CD4-positive, alpha-beta memory T cell (primary cell): ENCODE measurements at regions not wholly inside any gene's neighbourhood (a gene's known extent, or its start where the extent isn't known, plus 50 kb on each side); places are given as distances from the start of the nearest gene placed in this dataset.

Experiments
- CTCF ChIA-PET: fragments of 350-600 bp; sonication (Branson Sonifier 250); formaldehyde crosslinking; loops from one replicate; lab custom pipeline; 2021; ENCODE audit warnings: inconsistent platforms; ENCODE audit not compliant: partially characterized antibody; lab: Charles Lee
- POLR2A ChIA-PET: fragments of 350-600 bp; sonication (Branson Sonifier 250); formaldehyde crosslinking; loops from one replicate; lab custom pipeline; 2021; ENCODE audit not compliant: partially characterized antibody; lab: Charles Lee
- DNase-seq, 5 donors: peaks; one replicate each; pipeline versions ENCODE4 v3.0.0 to v3.0.0-alpha.2; 2020 to 2022; ENCODE audit warnings: mixed read lengths in 1 of 5
- H3K27ac ChIP-seq: one replicate; pipeline ENCODE4 v1.7.0; 2013; ENCODE audit warnings: low read depth, low read length
- H3K27me3 ChIP-seq: 2 replicates; pipeline ENCODE4 v1.7.0; 2013; ENCODE audit warnings: mild to moderate bottlenecking, low read length, moderate library complexity; ENCODE audit not compliant: insufficient read depth
- H3K36me3 ChIP-seq: 2 replicates; pipeline ENCODE4 v1.7.0; 2013; ENCODE audit warnings: mild to moderate bottlenecking, low read length, moderate library complexity; ENCODE audit not compliant: insufficient read depth
- H3K4me1 ChIP-seq: 2 replicates; pipeline ENCODE4 v1.7.0; 2013; ENCODE audit warnings: mild to moderate bottlenecking, low read length, moderate library complexity; ENCODE audit not compliant: insufficient read depth
- H3K4me3 ChIP-seq, 2 donors: one replicate each; pipeline ENCODE4 v1.7.0; 2013; ENCODE audit warnings: low read length in 2 of 2, mild to moderate bottlenecking in 1 of 2
- H3K9me3 ChIP-seq, 2 donors: one replicate each; pipeline ENCODE4 v1.7.0; 2013; ENCODE audit warnings: low read length in 2 of 2, control low read depth in 1 of 2; ENCODE audit not compliant: control insufficient read depth in 1 of 2
- H3K27ac Mint-ChIP-seq, 7 donors: one replicate each; pipeline ENCODE4 v1.8.0; 2020 to 2021; ENCODE audit warnings: mixed read lengths in 7 of 7, mild to moderate bottlenecking in 6 of 7, inconsistent platforms in 3 of 7, moderate library complexity in 3 of 7
- H3K27me3 Mint-ChIP-seq, 2 donors: one replicate each; pipeline ENCODE4 v1.8.0; 2020 to 2021; ENCODE audit warnings: mixed read lengths in 2 of 2
- H3K36me3 Mint-ChIP-seq, 2 donors: one replicate each; pipeline ENCODE4 v1.8.0; 2020 to 2021; ENCODE audit warnings: mixed read lengths in 2 of 2, inconsistent platforms in 1 of 2, mild to moderate bottlenecking in 1 of 2
- H3K4me1 Mint-ChIP-seq, 4 donors: one replicate each; pipeline ENCODE4 v1.8.0; 2020 to 2021; ENCODE audit warnings: mixed read lengths in 4 of 4, mild to moderate bottlenecking in 1 of 4
- H3K4me3 Mint-ChIP-seq, 8 donors: one replicate each; pipeline ENCODE4 v1.8.0; 2020 to 2021; ENCODE audit warnings: mixed read lengths in 8 of 8, mild to moderate bottlenecking in 7 of 8, moderate library complexity in 6 of 8, inconsistent platforms in 3 of 8
- H3K9me3 Mint-ChIP-seq, 8 donors: one replicate each; pipeline ENCODE4 v1.8.0; 2020 to 2021; ENCODE audit warnings: mixed read lengths in 8 of 8, mild to moderate bottlenecking in 5 of 8, inconsistent platforms in 3 of 8, moderate library complexity in 1 of 8
- intact Hi-C: fragments of 100-400 bp; cut with micrococcal nuclease; formaldehyde crosslinking; loops from one replicate; pipeline ENCODE4 v1.15.1; 2023

DNA sequence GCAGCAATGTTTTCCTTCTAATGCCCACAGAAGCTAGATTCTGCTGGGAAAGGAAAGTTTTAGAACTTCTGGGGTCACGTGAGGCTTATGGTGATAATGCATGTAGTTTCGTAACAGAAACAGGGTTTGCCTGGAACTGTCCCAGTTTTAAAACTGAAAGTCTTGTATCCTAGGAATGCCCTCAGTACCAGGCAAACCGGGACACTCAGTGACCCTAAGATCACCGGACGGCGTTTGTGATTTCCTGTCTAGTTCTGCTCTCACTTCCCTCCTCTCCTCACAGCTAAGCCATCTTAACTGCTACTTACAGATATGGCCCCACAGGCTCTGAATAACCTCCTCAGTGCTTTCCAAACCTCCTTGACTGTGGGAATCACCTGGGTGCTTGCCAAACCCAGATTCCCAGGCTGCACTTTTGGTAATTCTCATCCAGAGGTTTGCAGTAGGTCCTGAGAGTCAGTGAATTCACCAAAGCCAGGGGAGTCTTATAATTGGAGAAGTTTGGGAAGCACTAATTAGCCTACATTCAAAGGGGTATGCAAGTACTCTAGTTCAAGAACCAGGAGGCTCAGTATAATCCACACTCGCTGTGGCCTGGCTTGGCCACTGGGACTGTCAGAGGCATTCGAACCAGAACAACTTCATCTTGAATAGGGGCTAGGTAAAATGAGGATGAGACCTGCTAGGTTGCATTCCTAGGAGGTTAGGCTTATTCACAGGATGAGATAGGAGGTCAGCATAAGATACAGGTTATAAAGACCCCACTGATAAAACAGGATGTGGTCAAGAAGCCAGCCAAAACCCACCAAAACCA is 231.6 kb upstream of the MYLIP start:
- peaks cover 0 to 13% (median 3%) of the 10 kb centered on the region in 8 donors for H3K9me3 Mint-ChIP-seq
- no peaks in the 10 kb centered on the region for H3K27me3 ChIP-seq
- no peak overlapping the region for H3K27ac ChIP-seq
- H3K4me1 ChIP-seq: no peaks in the 10 kb centered on the region
- DNase-seq: no peak
- no peaks in the 10 kb centered on the region for H3K4me1 Mint-ChIP-seq
- H3K27ac Mint-ChIP-seq: no peak overlapping the region
- H3K36me3 ChIP-seq: no peaks in the 10 kb centered on the region
- H3K4me3 Mint-ChIP-seq: no peak overlapping the region
- no peaks in the 10 kb centered on the region for H3K9me3 ChIP-seq
- H3K4me3 ChIP-seq: no peak overlapping the region
- ChIA-PET POLR2A (no interaction called here), CTCF (interaction anchor here (0.7 kb wide), 1 partner anchor 11 kb away, joined by 3 read pairs; no protein-coding TSS in a partner anchor)
- H3K27me3 Mint-ChIP-seq: peaks cover 2 to 4% of the 10 kb centered on the region in 2 donors
- intact Hi-C loops: no loop called here
- H3K36me3 Mint-ChIP-seq: no peaks in the 10 kb centered on the region

DNA sequence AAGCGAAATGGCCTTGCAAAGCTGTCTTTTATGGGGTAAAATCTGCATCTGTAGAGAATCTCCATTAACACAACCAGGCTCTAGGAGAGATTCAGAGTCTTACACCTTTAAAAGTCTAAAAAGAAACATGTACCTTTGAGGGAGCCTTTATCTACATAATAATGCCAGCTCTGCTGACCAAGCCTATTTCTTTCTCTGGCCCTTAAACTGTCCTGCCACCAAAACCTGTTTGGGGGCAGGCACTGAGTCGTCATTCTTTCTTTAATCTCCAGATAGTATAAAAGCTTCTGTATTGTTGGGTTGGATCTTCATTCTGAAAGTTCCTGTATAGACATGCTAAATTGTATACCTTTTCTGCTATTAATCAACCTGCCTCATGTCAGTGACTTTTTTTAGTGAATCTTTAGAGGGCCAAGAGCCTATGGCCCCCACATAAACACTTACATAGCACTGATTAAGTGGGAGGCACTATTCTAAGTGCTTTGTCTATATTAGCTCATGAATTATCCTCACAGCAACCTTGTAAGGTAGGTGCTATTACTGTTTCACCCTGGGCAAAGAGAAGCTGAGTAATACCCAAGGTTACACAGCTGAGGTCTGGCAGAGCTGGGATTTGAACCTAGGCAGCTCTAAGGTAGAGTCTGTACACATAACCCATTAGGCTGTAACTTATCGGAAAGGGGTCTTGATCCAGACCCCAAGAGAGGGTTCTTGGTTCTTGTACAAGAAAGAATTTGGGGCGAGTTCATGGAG is 232.3 kb upstream of the DTNBP1 start:
- Histone ChIP-seq H3K27me3 (no peaks in the 10 kb centered on the region), H3K4me1 (no peaks in the 10 kb centered on the region), H3K36me3 (no peaks in the 10 kb centered on the region), H3K4me3 (no peak overlapping the region), H3K9me3 (no peaks in the 10 kb centered on the region), H3K27ac (no peak overlapping the region)
- Mint-ChIP-seq H3K4me1 (no peaks in the 10 kb centered on the region), H3K9me3 (peaks cover 0 to 16% (median 4%) of the 10 kb centered on the region in 8 donors), H3K36me3 (peaks cover 0 to 2% of the 10 kb centered on the region in 2 donors), H3K27me3 (peaks cover 4 to 6% of the 10 kb centered on the region in 2 donors), H3K27ac (no peak overlapping the region), H3K4me3 (no peak overlapping the region)
- DNase-seq: no peak
- intact Hi-C loops: no loop called here
- ChIA-PET POLR2A (no interaction called here), CTCF (no interaction called here)

GRCh38 chr6:15893556-15894253 is 230.9 kb upstream of the DTNBP1 start:
- no peak for DNase-seq
- Histone ChIP-seq H3K27me3 (no peaks in the 10 kb centered on the region), H3K36me3 (no peaks in the 10 kb centered on the region), H3K27ac (no peak overlapping the region), H3K9me3 (no peaks in the 10 kb centered on the region), H3K4me3 (no peak overlapping the region), H3K4me1 (no peaks in the 10 kb centered on the region)
- Mint-ChIP-seq H3K9me3 (peaks cover 0 to 16% (median 4%) of the 10 kb centered on the region in 8 donors), H3K27me3 (peaks cover 4% of the 10 kb centered on the region in 2 donors), H3K4me3 (no peak overlapping the region), H3K27ac (no peak overlapping the region), H3K36me3 (peaks cover 0 to 2% of the 10 kb centered on the region in 2 donors), H3K4me1 (no peaks in the 10 kb centered on the region)
- ChIA-PET CTCF (no interaction called here), POLR2A (no interaction called here)
- intact Hi-C loops: no loop called here

GRCh38 chr6:15892369-15892768 is 229.5 kb upstream of the DTNBP1 start:
- no peak overlapping the region for H3K27ac ChIP-seq
- peaks cover 0 to 2% of the 10 kb centered on the region in 2 donors for H3K36me3 Mint-ChIP-seq
- H3K4me1 Mint-ChIP-seq: peaks cover 0 to 4% (median 2%) of the 10 kb centered on the region in 4 donors
- no peak overlapping the region for H3K4me3 Mint-ChIP-seq
- ChIA-PET CTCF (no interaction called here), POLR2A (no interaction called here)
- H3K9me3 ChIP-seq: no peaks in the 10 kb centered on the region
- H3K4me1 ChIP-seq: no peaks in the 10 kb centered on the region
- no peaks in the 10 kb centered on the region for H3K27me3 ChIP-seq
- no peak overlapping the region for H3K27ac Mint-ChIP-seq
- H3K36me3 ChIP-seq: no peaks in the 10 kb centered on the region
- H3K9me3 Mint-ChIP-seq: peaks cover 0 to 16% (median 4%) of the 10 kb centered on the region in 8 donors
- intact Hi-C loops: no loop called here
- no peak for DNase-seq
- H3K4me3 ChIP-seq: no peak overlapping the region
- peaks cover 4 to 7% of the 10 kb centered on the region in 2 donors for H3K27me3 Mint-ChIP-seq

- Histone ChIP-seq H3K27ac (no peak overlapping the region), H3K4me3 (no peak overlapping the region), H3K36me3 (no peaks in the 10 kb centered on the region), H3K4me1 (no peaks in the 10 kb centered on the region), H3K27me3 (no peaks in the 10 kb centered on the region), H3K9me3 (no peaks in the 10 kb centered on the region)
- Mint-ChIP-seq H3K4me1 (peaks cover 0 to 4% (median 2%) of the 10 kb centered on the region in 4 donors), H3K4me3 (no peak overlapping the region), H3K9me3 (peaks cover 0 to 16% (median 5%) of the 10 kb centered on the region in 8 donors), H3K27ac (no peak overlapping the region), H3K27me3 (peaks cover 3 to 10% of the 10 kb centered on the region in 2 donors), H3K36me3 (peaks cover 0 to 2% of the 10 kb centered on the region in 2 donors)
- intact Hi-C loops: no loop called here
- CTCF ChIA-PET: no interaction called here
- DNase-seq: no peak
- POLR2A ChIA-PET: no interaction called here
Observed at GRCh38 chr6:15888798-15889772, 226.3 kb upstream of the DTNBP1 start.

DNA sequence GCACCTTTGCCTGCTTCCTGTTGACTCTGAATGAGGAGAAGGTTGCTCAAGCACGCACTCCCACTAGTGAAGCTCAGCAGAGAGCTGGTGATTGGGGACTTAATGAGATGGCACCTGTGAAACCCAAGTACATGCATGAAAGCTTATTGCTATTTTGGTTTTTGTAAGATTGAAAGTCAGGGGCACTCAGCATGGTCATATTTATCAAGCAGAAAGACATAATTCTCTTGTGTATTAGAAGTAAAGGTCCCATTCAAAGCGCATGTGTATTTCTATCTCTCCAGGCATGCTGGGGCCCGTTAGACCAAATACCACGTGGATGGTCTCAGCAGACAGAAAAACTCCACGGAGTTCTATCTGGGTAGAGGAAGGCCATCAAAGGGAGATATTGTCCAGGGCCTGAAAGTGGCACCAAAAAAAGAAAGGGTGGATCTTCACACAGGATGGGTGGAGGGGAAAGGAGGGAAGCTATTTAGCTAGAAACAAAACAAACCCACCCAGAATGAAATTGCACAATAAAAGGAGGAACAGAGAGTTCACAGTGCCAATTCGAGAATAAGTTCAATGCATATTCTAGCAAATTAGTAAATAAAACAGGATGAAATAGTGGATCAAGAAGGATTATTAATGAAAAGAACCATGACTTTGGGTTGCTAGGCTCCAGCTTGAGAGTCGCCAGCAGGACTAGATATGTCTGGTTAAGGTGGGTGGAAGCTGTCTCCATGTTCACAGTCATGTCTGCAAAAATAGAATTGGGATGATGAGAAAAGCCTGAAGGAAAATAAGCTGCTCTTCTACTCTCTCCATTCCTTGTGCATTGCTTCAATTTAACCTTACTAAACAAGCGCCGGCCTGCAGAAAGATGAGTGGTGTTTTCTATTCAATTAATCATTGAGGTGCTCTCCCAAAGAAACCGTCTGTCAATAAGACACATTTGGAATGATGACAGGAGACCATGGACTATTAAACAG is 224.9 kb upstream of the DTNBP1 start:
- H3K4me3 ChIP-seq: no peak overlapping the region
- Mint-ChIP-seq H3K9me3 (peaks cover 0 to 7% (median 2%) of the 10 kb centered on the region in 8 donors), H3K4me3 (no peak overlapping the region), H3K4me1 (peaks cover 0 to 4% (median 2%) of the 10 kb centered on the region in 4 donors), H3K27ac (no peak overlapping the region), H3K36me3 (peaks cover 0 to 2% of the 10 kb centered on the region in 2 donors), H3K27me3 (peaks cover 1 to 10% of the 10 kb centered on the region in 2 donors)
- H3K36me3 ChIP-seq: no peaks in the 10 kb centered on the region
- POLR2A ChIA-PET: interaction anchor here (0.8 kb wide), 1 partner anchor 15 kb away, joined by 3 read pairs; no protein-coding TSS in a partner anchor
- CTCF ChIA-PET: no interaction called here
- no peaks in the 10 kb centered on the region for H3K4me1 ChIP-seq
- H3K9me3 ChIP-seq: no peaks in the 10 kb centered on the region
- H3K27me3 ChIP-seq: no peaks in the 10 kb centered on the region
- intact Hi-C loops: no loop called here
- no peak for DNase-seq
- no peak overlapping the region for H3K27ac ChIP-seq
